HG02970 (cell line): ENCODE measurements at regions not wholly inside any gene's neighbourhood (a gene's known extent, or its start where the extent isn't known, plus 50 kb on each side); places are given as distances from the start of the nearest gene placed in this dataset.

ENCODE experiments used
- ATAC-seq: cut with Tn5 transposase; IDR thresholded peaks from one replicate; pipeline ENCODE4 v1.9.1; 2021; ENCODE audit warnings: mild to moderate bottlenecking, moderate library complexity, moderate number of reproducible peaks; ENCODE audit not compliant: unreplicated experiment, low FRiP score

DNA sequence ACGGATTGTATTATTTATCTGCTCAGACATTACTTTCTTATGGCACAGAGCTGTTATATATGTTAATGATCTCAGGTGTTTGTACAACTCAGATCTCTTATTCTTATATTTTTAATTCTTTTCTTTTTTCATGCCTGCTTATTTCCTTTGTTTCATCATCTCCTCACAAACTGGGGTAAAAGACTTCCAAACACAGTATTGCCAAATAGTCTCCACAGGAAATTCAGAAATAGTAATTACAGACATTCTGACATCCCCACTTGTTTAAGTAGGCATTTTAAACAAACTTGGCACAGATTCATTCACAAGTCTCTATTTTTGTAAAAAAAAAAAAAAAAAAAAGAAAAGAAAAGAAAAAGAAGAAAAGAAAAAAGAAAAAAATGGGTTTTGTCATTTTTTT is 129.7 kb upstream of the USP38 start:
- ATAC-seq, result no peak

DNA sequence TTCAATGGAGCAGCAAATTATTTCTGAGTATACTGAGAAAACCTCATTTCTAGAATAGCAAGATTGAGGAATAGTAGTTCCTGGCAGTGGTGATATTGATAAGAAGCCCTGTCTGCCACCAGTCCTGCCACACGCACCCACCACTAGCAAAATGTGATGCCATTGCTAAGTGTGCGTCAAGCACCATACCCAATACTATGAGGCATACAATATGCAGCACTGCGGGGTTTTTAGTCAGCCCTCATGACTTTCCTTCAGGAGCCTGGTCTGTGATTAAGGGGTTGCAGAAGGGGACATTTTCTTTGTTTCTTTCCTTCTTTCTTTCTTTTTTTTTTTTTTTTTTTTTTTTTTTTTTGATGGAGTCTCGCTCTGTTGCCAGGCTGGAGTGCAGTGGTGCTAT is 128.7 kb upstream of the USP38 start:
- ATAC-seq, result no peak

DNA sequence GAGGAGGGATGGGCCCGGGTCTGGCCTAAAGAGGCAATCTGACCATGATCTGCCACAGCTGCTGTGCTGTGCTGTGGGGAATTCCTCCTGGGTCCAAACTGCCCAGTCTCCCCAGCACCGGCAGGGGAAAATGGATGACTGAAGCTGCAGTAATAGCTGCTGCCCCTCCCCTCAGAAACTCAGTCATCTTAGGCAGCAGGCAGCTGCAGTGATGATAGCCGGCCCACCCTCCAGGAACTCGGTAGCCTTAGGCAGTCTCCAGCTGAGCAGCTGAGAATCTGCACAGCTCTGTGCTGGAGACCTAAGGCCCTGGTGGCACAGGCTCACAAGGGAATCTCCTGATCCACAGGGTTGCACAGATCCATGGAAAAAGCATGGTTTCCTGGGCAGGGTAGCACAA is 113.4 kb upstream of the USP38 start:
- ATAC-seq, result no peak

DNA sequence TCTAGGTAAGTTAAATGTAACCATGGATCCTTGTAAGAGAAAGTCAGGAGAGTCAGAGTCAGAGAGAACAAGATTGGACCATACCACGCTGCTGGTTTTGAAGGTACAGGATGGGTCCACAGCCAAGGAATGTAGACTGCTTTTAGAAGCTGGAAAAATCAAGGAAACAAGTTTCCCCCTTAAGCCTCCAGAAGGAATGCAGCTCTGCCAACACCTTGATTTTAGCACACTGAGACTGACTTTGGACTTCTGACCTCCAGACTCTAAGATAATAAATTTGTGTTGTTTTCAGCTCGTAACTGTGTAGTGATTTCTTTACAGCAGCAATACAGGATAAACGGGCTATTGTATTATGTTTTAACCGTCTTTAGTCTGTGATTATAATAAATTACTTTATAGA is 108.0 kb upstream of the USP38 start:
- no peak for ATAC-seq

DNA sequence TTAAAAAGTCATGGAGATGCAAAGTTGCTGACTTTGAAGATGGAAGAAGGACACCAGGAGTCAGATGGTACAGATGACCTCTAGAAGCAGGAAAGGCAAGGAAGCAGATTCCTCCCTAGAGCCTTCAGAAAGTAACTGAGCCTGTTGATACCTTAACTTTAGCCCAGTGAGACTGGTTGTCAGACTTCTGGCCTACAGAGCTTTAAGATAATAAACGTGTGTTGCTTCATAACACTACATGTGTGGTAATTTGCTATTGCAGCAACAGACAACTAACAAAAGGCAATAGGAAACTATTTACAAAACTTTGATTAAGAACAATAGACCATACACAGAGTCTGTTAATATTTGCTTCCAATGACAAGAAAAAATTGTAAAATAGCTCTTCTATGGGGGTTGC is 102.0 kb upstream of the USP38 start:
- no peak for ATAC-seq

DNA sequence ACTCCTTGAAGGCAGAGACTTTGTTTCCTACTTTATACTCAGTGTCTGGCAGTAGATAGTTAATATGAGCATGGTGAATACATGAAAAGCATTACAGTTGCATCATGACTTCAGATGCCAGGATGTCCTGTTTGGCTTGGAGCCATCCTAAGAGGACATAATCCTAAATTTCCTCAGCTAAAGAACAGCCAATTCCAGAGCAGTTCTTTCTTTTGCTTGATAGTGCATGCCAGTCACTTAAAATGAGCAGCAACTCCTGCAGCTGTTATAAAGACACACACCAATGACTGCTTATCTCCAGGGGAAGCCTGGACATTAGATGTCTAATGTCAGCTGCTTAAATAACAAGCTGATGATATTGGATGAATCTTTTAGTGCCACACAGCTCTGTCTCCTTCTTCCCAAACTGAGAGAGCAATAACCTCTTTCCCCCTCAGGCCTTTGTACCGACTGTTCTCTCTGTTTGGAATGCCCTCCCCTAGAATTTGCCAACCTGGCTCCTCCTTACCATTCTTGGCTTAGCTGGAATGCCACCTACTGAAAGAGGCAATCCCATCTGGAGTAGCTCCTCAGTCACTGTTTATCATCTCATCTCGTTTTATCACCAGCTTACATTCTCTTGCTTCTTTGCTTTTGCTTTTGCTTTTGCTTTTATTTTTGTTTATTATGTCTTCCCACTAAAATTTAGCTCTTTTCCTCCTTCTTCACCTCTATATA is 100.8 kb upstream of the USP38 start:
- no peak for ATAC-seq

DNA sequence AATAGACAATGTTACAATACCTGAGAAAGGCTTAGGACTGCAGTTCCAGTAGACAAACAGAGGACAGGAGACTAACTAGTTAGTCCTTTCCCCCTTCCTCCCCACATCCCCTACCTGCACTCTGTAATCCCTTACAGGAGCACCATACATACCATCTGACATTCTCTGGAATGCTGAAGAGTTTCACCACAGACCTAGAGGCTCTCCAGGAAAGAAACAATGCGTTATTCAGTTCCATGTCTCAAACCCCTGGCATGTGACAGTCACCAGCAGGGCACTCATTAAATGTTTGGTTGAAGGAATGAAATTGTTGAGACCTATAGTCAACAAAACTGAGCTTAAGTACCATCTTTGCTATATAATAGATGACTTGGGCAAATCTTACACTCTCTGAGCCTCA is 100.2 kb upstream of the USP38 start:
- no peak for ATAC-seq

DNA sequence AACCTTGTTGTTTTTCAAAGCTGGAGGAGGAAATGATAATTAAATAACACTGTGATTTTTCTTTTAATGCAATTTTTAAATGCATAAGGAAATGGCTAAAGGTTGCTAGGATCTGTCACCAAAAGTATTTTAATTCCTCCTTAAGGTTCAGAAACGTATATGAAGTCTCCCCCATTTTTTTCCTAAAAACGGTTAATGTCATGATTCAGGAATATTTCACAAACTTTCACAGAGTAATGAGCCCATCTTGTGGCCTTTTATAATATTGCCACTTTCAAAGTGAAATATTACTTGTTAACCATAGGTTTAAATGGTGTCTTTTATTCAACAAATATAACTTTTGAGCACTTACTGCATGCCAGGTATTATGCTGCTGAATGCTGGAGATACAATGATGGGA is 99.5 kb upstream of the USP38 start:
- ATAC-seq, result no peak

DNA sequence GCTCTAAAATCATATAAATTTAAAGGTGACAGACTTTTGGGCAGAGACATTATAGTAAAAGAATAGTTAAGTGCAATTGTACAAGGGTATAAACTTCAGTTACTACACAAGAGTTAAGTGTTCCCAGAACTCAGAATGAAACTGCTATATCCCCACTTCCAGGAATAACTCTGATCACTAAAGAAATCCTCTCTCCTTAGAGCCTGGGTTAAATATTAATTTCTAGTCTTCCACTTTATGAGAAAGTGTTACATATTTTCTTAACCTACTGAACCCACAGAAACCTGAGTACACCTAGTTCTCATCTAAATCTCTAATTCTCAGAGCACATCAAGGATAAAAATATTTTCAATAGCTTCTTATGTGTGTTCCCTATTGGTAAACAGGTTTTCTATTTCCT is 99.1 kb upstream of the USP38 start:
- ATAC-seq, result no peak

DNA sequence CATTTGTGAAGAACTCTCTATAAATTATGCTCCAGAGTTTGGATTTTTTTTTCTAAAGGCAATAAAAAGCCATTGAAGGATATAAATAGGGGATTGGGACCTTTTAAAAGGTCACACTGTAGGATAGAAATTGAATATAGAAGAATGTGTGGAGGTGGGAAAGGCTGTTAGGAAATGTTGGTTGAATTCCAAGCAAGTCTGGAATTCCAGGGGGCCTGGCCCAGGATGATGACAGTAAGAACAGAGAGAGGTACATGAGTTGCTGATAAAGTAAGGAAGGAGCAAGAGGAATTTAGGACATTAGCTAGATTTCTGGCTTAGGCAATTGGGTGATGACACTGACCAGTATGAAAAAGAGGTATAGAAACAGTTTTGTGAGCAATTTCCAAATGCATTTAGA is 95.4 kb upstream of the USP38 start:
- no peak for ATAC-seq

DNA sequence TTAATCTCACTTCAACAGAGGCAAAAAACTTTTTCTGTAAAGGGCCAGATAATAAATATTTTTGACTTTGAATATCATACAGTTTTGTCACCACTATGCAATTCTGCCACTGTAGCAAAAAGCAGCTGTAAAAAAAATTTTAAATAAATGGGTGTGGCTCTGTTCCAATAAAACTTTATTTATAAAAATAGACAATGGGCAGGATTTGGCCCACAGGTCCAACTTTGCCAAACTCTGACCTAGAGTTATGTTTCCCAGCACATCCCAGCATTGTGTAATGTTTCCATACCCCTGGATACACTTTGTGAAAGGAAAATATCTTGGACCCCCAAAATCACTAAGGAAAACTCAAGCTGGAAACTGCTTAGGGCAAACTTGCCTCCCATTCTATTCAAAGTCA is 94.9 kb upstream of the USP38 start:
- no peak for ATAC-seq

DNA sequence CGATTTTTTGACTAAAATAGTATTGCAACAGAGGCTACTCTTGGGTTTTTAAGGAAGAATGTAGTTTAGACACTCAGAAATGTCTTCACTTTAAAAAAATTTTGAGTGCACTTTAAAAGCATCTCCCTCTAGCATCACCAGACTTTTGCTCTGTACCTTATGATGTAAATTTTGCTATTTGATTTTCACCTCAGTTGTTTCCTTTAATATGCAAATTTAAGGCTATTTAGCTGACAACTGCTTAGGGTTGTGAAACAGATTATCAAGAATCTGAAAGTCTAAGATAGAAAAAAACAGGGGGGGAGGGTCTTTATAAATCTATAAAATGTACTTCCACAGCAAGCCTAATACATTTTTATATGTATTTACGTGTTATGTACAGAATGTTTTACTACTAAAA is 92.9 kb upstream of the USP38 start:
- ATAC-seq, result no peak

DNA sequence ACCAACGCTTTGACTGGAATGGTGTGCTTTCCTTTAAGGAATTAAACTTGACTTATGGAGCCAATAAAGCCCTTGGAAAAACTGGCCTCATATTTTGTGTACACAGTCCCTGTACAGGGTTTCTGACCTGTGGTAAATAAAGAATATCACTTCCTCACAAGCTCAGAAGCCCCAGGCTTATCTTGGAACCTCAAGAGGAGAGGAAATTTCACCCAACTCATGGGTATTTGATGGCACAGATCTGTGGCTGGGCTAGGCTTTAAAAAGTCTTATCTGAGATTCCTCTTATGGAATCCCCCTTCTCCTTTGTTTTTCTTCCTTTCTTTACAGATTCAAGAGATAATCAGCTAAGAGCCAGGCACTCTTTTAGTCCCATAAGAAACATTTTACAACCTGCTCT is 89.3 kb upstream of the USP38 start:
- no peak for ATAC-seq

DNA sequence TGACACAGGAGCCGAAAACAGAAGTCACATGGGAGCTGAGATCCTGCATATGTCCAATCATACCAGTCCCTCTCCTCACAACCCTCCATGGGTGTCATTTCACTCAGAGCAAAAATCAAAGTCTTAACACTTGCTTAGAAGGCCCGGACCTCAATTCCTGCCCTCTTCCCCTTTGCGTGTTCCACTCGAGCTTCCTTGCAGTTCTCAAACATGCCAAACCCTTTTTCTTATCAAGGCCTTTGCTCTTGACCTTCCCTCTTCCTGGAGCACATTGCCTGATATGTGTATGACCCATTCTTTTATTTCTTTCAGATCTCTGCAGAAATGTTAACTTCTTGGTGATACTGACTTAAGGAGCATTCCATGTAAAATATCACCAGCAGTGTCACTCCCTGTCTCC is 87.0 kb upstream of the USP38 start:
- ATAC-seq, result no peak

DNA sequence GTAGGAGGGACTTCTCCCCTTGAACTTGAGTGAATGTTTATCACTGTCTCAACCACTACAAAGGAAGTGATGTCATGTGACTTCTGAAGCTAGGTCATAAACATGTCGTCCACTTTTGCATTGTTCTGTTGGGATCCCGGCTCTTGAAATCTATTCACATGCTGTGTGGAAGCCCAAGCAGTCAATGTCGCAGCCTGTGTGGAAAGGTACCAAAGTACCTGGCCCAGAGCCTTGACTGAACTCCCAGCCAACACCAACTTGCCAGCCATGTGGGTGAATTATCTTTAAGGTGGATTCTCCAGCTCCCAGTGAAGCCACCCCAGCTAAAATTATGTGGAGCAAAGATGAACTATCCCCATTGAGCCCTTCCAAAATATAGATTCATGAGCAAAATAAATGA is 85.0 kb upstream of the USP38 start:
- no peak for ATAC-seq

DNA sequence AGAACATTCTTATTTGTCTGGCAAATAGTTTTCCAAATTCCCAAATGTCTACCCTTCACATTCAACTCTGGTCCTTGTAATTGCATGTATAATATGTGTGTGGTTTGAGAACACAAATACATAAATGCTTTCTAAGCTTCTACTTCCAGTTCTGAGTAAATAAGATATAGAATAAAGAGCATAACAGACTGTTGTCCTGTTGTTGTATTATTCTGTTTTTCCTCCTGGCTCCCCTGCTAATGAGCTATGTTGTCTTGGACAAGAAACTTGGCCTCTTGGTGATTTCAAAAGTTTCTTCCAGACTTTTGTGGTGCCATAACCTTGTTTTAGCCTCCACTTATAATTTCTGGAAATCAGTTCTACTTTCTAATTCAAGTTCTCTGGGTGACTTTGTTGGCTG is 75.3 kb upstream of the USP38 start:
- ATAC-seq, result no peak

DNA sequence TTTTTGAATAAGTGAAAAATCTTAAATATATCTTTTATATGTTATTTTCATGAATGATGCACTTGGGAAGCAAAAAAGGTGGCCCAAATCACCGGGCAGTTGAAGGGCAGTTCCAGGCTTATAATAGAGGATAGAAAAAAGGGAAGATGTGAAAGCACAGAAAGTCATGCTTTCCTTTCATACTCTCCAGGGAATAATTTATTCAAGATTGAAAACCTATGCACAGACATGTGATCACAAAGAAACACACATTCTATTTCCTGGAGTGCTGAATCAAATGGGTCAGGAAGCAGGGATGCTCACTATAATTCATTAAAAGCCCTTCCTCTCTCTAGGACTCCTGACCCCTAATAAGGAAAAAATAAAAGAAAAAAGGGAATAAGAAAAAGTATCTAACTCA is 66.1 kb upstream of the USP38 start:
- no peak for ATAC-seq

DNA sequence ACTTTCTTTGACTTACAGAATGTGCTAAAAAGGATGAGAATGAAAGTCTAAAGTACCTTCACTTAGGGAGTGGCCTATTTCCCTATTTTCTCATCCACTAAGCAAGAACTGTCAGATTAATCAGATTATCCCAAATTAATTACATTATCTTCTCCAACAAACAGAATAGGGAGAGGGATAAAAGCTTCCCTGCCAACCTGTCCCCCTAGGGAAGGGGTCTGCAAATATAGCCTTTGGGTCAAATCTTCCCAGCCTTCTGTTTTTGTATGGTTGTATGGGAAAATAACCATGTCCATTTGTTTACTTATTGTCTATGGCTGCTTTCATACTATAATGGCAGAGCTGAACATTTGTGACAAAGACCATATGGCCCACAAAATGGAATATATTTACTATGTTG is 57.1 kb upstream of the USP38 start:
- ATAC-seq, result no peak

DNA sequence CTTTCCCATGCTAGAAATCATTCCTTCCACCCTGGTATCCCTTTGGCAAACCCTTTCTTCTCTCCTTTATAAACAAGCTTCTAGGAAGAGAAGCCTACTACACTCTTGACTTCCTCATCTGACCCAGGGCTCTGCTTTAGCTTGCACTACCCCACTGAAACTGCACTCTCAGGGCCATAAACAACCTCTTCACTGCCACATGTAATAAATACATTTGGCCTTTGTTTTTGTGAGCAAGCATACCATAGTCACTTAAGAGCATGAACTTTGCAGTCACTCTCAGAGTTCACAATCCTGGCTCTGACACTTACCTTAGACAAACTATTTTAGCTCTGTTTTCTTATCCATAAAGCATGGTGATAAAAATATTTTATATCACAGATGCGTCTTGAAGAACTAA is 50.7 kb upstream of the USP38 start:
- no peak for ATAC-seq
